AG04450 (cell line): ENCODE measurements at regions not wholly inside any gene's neighbourhood (a gene's known extent, or its start where the extent isn't known, plus 50 kb on each side); places are given as distances from the start of the nearest gene placed in this dataset.

Experiments
- CTCF ChIA-PET: fragments of 300-600, 350-600 bp; formaldehyde crosslinking; extraction: SDS; loops from one replicate; lab custom pipeline; 2022; ENCODE audit warnings: antibody characterized with exemption, inconsistent platforms; lab: Charles Lee
- POLR2A ChIA-PET: fragments of 350-600 bp; formaldehyde crosslinking; extraction: SDS; loops from one replicate; lab custom pipeline; 2021; ENCODE audit warnings: antibody characterized with exemption, inconsistent platforms; lab: Yijun Ruan, JAX
- DNase-seq: peaks from one replicate; pipeline ENCODE4 v3.0.0-alpha.2; 2011; ENCODE audit warnings: low read depth, low spot score
- H3K27ac ChIP-seq: one replicate; pipeline ENCODE4 v1.5.1; 2012; ENCODE audit warnings: low read depth, low read length, control low read depth
- H3K27me3 ChIP-seq: one replicate; pipeline ENCODE4 v1.6.0; 2012; ENCODE audit warnings: low read length; ENCODE audit not compliant: control insufficient read depth, insufficient read depth
- H3K4me3 ChIP-seq: 2 replicates; pipeline ENCODE4 v1.5.1; 2011; ENCODE audit warnings: mild to moderate bottlenecking, low read depth, low read length, control low read depth
- H3K9me3 ChIP-seq: 2 replicates; pipeline ENCODE4 v1.5.1; 2012; ENCODE audit warnings: low read length; ENCODE audit not compliant: control insufficient read depth, insufficient read depth
- TF ChIP-seq, protein P1 (sequence below): IDR thresholded peaks from 2 replicates; pipeline ENCODE4 v1.5.1; 2011; ENCODE audit warnings: low read depth, low read length, control low read depth, inconsistent platforms

DNA sequence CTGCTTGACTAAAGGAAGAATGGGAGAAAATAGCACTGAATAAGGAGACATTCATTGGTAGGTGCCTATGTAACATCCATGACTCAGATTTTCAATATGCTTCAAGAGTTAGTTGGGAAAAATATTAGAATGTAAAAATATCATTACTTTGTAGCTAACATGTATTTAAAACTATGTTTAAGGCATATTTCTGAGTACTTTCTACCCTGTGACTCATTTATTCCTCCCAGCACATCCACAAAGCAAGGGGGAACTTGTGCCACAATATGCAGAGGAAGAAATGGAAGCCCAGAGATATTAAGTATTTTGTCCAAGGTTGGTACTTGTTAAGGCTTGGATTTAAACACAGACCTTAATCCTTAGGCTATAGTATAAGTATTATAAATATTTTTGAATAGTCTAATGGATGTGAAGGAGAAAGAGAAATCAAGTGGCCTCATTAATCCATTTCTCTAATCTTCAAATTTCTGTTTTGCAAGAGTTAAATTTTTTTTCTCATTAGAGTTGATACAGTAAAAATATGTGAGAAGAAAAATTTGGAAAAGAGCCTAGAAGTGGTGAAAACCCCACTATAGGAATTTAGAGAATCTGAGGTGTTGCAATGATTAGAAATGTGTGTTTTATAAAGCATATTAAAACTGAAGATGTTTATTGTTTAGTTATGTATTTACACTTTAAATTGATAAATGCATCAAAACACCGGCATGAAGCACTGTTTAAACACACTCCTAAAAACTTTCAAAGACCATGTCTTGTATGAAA lies 149.3 kb upstream of the GYPA start:
- ChIA-PET POLR2A (no interaction called here), CTCF (no interaction called here)
- no peak overlapping the region for H3K4me3 ChIP-seq
- no peaks in the 10 kb centered on the region for H3K27me3 ChIP-seq
- no peak overlapping the region for H3K27ac ChIP-seq
- no peak for DNase-seq
- TF ChIP-seq, protein P1, sequence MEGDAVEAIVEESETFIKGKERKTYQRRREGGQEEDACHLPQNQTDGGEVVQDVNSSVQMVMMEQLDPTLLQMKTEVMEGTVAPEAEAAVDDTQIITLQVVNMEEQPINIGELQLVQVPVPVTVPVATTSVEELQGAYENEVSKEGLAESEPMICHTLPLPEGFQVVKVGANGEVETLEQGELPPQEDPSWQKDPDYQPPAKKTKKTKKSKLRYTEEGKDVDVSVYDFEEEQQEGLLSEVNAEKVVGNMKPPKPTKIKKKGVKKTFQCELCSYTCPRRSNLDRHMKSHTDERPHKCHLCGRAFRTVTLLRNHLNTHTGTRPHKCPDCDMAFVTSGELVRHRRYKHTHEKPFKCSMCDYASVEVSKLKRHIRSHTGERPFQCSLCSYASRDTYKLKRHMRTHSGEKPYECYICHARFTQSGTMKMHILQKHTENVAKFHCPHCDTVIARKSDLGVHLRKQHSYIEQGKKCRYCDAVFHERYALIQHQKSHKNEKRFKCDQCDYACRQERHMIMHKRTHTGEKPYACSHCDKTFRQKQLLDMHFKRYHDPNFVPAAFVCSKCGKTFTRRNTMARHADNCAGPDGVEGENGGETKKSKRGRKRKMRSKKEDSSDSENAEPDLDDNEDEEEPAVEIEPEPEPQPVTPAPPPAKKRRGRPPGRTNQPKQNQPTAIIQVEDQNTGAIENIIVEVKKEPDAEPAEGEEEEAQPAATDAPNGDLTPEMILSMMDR, result no peak
- H3K9me3 ChIP-seq, result no peaks in the 10 kb centered on the region

DNA sequence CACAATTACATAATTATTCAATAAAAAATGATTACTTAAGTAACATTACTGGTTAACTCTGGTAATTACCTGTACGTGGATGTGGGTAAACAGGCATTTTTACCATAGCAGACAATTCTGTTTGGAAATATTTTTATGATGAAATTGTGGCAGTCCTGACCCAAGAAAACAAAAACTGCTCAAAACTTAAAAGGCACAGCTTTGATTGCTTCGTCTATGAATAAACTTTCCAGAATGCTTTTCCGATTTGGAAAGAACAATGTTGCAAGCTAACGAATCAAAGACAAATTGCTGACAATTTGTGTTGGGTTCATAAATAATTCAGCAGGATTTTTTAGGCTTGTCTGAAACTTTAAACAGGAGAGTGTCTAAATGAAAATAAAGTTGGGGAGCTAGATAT lies 150.6 kb upstream of the GYPA start:
- no peak for DNase-seq
- Histone ChIP-seq H3K9me3 (no peaks in the 10 kb centered on the region), H3K27ac (no peak overlapping the region), H3K27me3 (no peaks in the 10 kb centered on the region), H3K4me3 (no peak overlapping the region)
- POLR2A ChIA-PET, result no interaction called here
- TF ChIP-seq, protein P1, result no peak
- CTCF ChIA-PET, result no interaction called here

DNA sequence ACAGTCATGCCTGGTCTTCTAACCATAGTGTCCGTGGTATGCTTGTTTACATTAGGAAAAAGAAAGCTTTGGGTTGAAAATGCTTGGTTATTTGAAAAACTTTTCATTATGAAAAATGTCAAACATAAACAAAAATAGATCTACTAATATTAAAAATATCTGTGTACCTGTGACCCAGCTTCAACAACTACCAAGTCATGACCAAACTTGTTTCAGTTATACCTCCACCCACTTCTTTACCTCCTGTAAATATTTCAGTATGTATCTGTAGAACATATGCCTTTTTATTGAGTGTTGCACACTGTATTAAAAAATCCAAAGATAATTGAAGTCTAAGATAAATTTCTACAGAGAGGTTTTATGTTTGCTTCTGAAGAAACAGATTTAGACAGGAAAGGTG lies 153.7 kb upstream of the GYPA start:
- ChIA-PET POLR2A (no interaction called here), CTCF (no interaction called here)
- H3K27me3 ChIP-seq, result no peaks in the 10 kb centered on the region
- DNase-seq, result no peak
- TF ChIP-seq, protein P1, result no peak
- no peaks in the 10 kb centered on the region for H3K9me3 ChIP-seq
- no peak overlapping the region for H3K4me3 ChIP-seq
- H3K27ac ChIP-seq, result no peak overlapping the region

DNA sequence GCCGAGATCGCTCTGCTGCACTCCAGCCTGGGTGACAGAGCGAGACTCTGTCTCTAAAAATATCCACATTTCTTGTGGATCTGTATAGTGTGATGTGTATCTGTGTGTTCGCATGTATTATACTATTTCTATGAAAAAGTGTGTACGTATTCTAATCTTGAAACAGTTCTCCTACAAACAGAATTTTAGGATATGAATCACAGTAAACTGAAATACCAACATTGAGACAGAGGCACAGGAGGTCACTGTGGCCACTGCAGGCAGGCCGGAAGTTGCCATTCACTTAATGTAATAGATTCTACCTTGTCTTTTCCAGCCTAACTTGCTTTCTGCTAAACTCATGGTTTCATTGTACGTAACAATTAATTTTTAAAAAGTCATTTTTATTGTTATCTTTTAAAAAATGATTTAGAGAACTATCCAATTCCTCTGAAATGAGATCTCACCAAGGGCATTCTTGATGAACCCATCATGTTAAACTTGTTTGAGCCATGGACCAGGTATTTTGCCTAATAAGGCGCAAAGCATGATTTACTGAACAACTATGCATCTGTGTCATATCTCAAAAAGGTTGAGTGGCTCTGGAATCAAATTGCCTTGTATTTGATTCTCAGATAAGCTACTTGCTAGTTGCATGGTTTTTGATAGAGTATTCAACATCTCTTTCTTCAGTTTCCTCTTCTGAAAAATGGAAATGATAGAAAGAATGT lies 154.9 kb upstream of the GYPA start:
- ChIA-PET CTCF (no interaction called here), POLR2A (no interaction called here)
- Histone ChIP-seq H3K4me3 (no peak overlapping the region), H3K9me3 (no peaks in the 10 kb centered on the region), H3K27me3 (no peaks in the 10 kb centered on the region), H3K27ac (no peak overlapping the region)
- no peak for DNase-seq
- TF ChIP-seq, protein P1, result no peak

DNA sequence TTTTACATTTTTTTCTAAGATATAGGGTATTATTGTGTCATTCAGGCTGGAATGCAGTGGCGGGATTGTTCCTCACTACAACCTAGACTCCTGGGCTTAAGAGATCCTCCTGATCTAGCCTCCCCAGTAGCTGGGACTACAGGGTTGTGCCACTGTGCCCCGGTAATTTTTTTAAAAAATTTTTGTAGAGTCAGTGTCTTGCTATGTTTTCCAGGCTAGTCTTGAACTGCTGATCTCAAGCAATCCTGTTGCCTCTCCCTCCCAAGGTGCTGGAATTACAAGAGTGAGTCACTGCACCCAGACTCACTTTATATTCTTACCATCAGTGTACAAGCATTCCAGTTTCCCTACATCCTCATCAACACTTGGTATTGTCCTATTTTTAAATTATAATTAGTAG lies 156.4 kb upstream of the GYPA start:
- ChIA-PET POLR2A (no interaction called here), CTCF (no interaction called here)
- TF ChIP-seq, protein P1, result no peak
- DNase-seq, result no peak
- no peak overlapping the region for H3K4me3 ChIP-seq
- no peaks in the 10 kb centered on the region for H3K27me3 ChIP-seq
- H3K9me3 ChIP-seq, result no peaks in the 10 kb centered on the region
- no peak overlapping the region for H3K27ac ChIP-seq
